MM.1S (cell line): ENCODE measurements at regions not wholly inside any gene's neighbourhood (a gene's known extent, or its start where the extent isn't known, plus 50 kb on each side); places are given as distances from the start of the nearest gene placed in this dataset.

Source experiments
- EZH2 ChIP-seq: fragments of 300-600 bp; sonication (generic); optimal IDR thresholded peaks from 2 replicates; pipeline ENCODE3; 2017; ENCODE audit warnings: low read depth, mild to moderate bottlenecking, antibody characterized with exemption, low read length, mixed read lengths
- TF ChIP-seq, protein P1 (sequence below): fragments of 300-600 bp; sonication (generic); IDR thresholded peaks from 2 replicates; pipeline ENCODE4 v1.5.1; 2016; ENCODE audit warnings: antibody characterized with exemption, low read length, mixed read lengths

DNA sequence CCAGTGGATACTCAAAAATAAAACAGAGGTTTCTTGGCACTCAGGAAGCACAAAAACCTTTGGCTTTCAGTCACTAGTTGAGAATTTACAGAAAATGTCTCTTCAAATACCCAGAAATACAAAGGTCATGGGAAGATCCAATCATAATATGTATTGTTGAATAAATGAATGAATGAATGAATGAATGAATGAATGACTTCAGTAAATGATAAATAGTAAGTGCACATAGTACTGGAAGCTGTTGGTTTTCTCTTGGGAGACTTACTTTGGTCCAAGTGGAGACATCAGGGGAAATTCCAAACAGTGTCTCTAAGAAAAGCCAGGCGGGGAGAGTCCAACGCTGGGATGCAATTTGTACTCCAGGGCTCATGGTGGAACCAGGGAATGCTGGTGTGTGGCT lies 261.3 kb upstream of the KLHL29 start:
- TF ChIP-seq, protein P1, sequence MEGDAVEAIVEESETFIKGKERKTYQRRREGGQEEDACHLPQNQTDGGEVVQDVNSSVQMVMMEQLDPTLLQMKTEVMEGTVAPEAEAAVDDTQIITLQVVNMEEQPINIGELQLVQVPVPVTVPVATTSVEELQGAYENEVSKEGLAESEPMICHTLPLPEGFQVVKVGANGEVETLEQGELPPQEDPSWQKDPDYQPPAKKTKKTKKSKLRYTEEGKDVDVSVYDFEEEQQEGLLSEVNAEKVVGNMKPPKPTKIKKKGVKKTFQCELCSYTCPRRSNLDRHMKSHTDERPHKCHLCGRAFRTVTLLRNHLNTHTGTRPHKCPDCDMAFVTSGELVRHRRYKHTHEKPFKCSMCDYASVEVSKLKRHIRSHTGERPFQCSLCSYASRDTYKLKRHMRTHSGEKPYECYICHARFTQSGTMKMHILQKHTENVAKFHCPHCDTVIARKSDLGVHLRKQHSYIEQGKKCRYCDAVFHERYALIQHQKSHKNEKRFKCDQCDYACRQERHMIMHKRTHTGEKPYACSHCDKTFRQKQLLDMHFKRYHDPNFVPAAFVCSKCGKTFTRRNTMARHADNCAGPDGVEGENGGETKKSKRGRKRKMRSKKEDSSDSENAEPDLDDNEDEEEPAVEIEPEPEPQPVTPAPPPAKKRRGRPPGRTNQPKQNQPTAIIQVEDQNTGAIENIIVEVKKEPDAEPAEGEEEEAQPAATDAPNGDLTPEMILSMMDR = no peak
- TF ChIP-seq EZH2 = no peak
